ENCODE measurements at regions not wholly inside any gene's neighbourhood (a gene's known extent, or its start where the extent isn't known, plus 50 kb on each side); places are given as distances from the start of the nearest gene placed in this dataset.

- no peaks in the 10 kb centered on the region for H3K36me3 Mint-ChIP-seq
- no peak overlapping the region for H3K4me3 Mint-ChIP-seq
- no peaks in the 10 kb centered on the region for H3K4me1 Mint-ChIP-seq
Measured at GRCh38 chr2:234849678-234850077, 102.1 kb upstream of the SH3BP4 start.

GRCh38 chr2:234848578-234848977 lies 103.2 kb upstream of the SH3BP4 start:
- Mint-ChIP-seq H3K36me3 (no peaks in the 10 kb centered on the region), H3K4me1 (no peaks in the 10 kb centered on the region), H3K4me3 (no peak overlapping the region), H3K27ac (no peak overlapping the region), H3K9me3 (no peaks in the 10 kb centered on the region), H3K27me3 (no peaks in the 10 kb centered on the region)
- DNase-seq, result no peak

More at GRCh38 chr2:234849678-234850077, 102.1 kb upstream of the SH3BP4 start:
- Mint-ChIP-seq H3K27ac (no peak overlapping the region), H3K27me3 (no peaks in the 10 kb centered on the region), H3K9me3 (no peaks in the 10 kb centered on the region)
- no peak for DNase-seq

GRCh38 chr2:234847639-234848038 lies 104.2 kb upstream of the SH3BP4 start:
- Mint-ChIP-seq H3K36me3 (no peaks in the 10 kb centered on the region), H3K4me1 (no peaks in the 10 kb centered on the region), H3K27ac (no peak overlapping the region), H3K27me3 (no peaks in the 10 kb centered on the region), H3K9me3 (no peaks in the 10 kb centered on the region), H3K4me3 (no peak overlapping the region)
- no peak for DNase-seq

- DNase-seq, result no peak
- no peaks in the 10 kb centered on the region for H3K36me3 Mint-ChIP-seq
- H3K27ac Mint-ChIP-seq, result no peak overlapping the region
- no peak overlapping the region for H3K4me3 Mint-ChIP-seq
- no peaks in the 10 kb centered on the region for H3K27me3 Mint-ChIP-seq
- no peaks in the 10 kb centered on the region for H3K4me1 Mint-ChIP-seq
- H3K9me3 Mint-ChIP-seq, result no peaks in the 10 kb centered on the region
Measured at GRCh38 chr2:234847364-234847635, 104.5 kb upstream of the SH3BP4 start.

- Mint-ChIP-seq H3K27ac (no peak overlapping the region), H3K4me1 (no peaks in the 10 kb centered on the region), H3K9me3 (no peaks in the 10 kb centered on the region), H3K36me3 (no peaks in the 10 kb centered on the region), H3K27me3 (no peaks in the 10 kb centered on the region), H3K4me3 (no peak overlapping the region)
- DNase-seq, result no peak
Measured at GRCh38 chr2:234846599-234847363, 105.0 kb upstream of the SH3BP4 start.

GRCh38 chr2:234845602-234846590 lies 105.9 kb upstream of the SH3BP4 start:
- H3K27me3 Mint-ChIP-seq, result no peaks in the 10 kb centered on the region
- no peak overlapping the region for H3K4me3 Mint-ChIP-seq
- no peaks in the 10 kb centered on the region for H3K36me3 Mint-ChIP-seq
- no peaks in the 10 kb centered on the region for H3K9me3 Mint-ChIP-seq
- H3K27ac Mint-ChIP-seq, result no peak overlapping the region
- no peak for DNase-seq
- no peaks in the 10 kb centered on the region for H3K4me1 Mint-ChIP-seq

GRCh38 chr2:234843411-234843810 lies 108.4 kb upstream of the SH3BP4 start:
- Mint-ChIP-seq H3K27me3 (peaks cover 4% of the 10 kb centered on the region), H3K9me3 (no peaks in the 10 kb centered on the region), H3K27ac (no peak overlapping the region), H3K4me3 (no peak overlapping the region), H3K4me1 (no peaks in the 10 kb centered on the region), H3K36me3 (no peaks in the 10 kb centered on the region)
- no peak for DNase-seq

- Mint-ChIP-seq H3K4me1 (no peaks in the 10 kb centered on the region), H3K4me3 (no peak overlapping the region), H3K27me3 (peaks cover 4% of the 10 kb centered on the region), H3K36me3 (no peaks in the 10 kb centered on the region), H3K27ac (no peak overlapping the region), H3K9me3 (no peaks in the 10 kb centered on the region)
- no peak for DNase-seq
Measured at GRCh38 chr2:234842753-234843152, 109.1 kb upstream of the SH3BP4 start.

GRCh38 chr2:234841321-234842015 lies 110.3 kb upstream of the SH3BP4 start:
- Mint-ChIP-seq H3K36me3 (no peaks in the 10 kb centered on the region), H3K4me1 (no peaks in the 10 kb centered on the region), H3K4me3 (no peak overlapping the region), H3K9me3 (no peaks in the 10 kb centered on the region), H3K27me3 (peaks cover 4% of the 10 kb centered on the region), H3K27ac (no peak overlapping the region)
- no peak for DNase-seq

- DNase-seq, result no peak
- Mint-ChIP-seq H3K27me3 (peaks cover 4% of the 10 kb centered on the region), H3K9me3 (no peaks in the 10 kb centered on the region), H3K4me3 (no peak overlapping the region), H3K36me3 (no peaks in the 10 kb centered on the region), H3K27ac (no peak overlapping the region), H3K4me1 (no peaks in the 10 kb centered on the region)
Measured at GRCh38 chr2:234840336-234840735, 111.5 kb upstream of the SH3BP4 start.

GRCh38 chr2:234839285-234839684 lies 112.5 kb upstream of the SH3BP4 start:
- Mint-ChIP-seq H3K27ac (no peak overlapping the region), H3K36me3 (no peaks in the 10 kb centered on the region), H3K4me1 (no peaks in the 10 kb centered on the region), H3K27me3 (peaks cover 4% of the 10 kb centered on the region), H3K9me3 (no peaks in the 10 kb centered on the region), H3K4me3 (no peak overlapping the region)
- DNase-seq, result no peak

GRCh38 chr2:234836271-234836670 lies 115.5 kb upstream of the SH3BP4 start:
- Mint-ChIP-seq H3K4me3 (no peak overlapping the region), H3K4me1 (no peaks in the 10 kb centered on the region), H3K27me3 (peaks cover 4% of the 10 kb centered on the region), H3K9me3 (no peaks in the 10 kb centered on the region), H3K36me3 (no peaks in the 10 kb centered on the region), H3K27ac (no peak overlapping the region)
- DNase-seq, result no peak

- Mint-ChIP-seq H3K4me3 (no peak overlapping the region), H3K36me3 (no peaks in the 10 kb centered on the region), H3K9me3 (no peaks in the 10 kb centered on the region), H3K4me1 (no peaks in the 10 kb centered on the region), H3K27me3 (peaks cover 6% of the 10 kb centered on the region), H3K27ac (no peak overlapping the region)
- DNase-seq, result no peak
Measured at GRCh38 chr2:234835738-234836137, 116.1 kb upstream of the SH3BP4 start.

- H3K36me3 Mint-ChIP-seq, result no peaks in the 10 kb centered on the region
- DNase-seq, result no peak
- no peaks in the 10 kb centered on the region for H3K4me1 Mint-ChIP-seq
- H3K4me3 Mint-ChIP-seq, result no peak overlapping the region
- H3K27me3 Mint-ChIP-seq, result peaks cover 7% of the 10 kb centered on the region
- no peaks in the 10 kb centered on the region for H3K9me3 Mint-ChIP-seq
- no peak overlapping the region for H3K27ac Mint-ChIP-seq
Measured at GRCh38 chr2:234834228-234834923, 117.4 kb upstream of the SH3BP4 start.

GRCh38 chr2:234830853-234831252 lies 121.0 kb upstream of the SH3BP4 start:
- DNase-seq, result no peak
- H3K27ac Mint-ChIP-seq, result no peak overlapping the region
- H3K4me3 Mint-ChIP-seq, result no peak overlapping the region
- H3K36me3 Mint-ChIP-seq, result no peaks in the 10 kb centered on the region
- H3K27me3 Mint-ChIP-seq, result peaks cover 5% of the 10 kb centered on the region
- no peaks in the 10 kb centered on the region for H3K4me1 Mint-ChIP-seq
- H3K9me3 Mint-ChIP-seq, result no peaks in the 10 kb centered on the region

Data from activated naive CD8-positive, alpha-beta T cell treated with anti-CD3 and anti-CD28 coated beads for 36 hours (primary cell).